ENCODE measurements at regions not wholly inside any gene's neighbourhood (a gene's known extent, or its start where the extent isn't known, plus 50 kb on each side); places are given as distances from the start of the nearest gene placed in this dataset.

GRCh38 chr7:18290223-18290622 is 205.3 kb upstream of the HDAC9 start:
- no peak overlapping the region for H3K4me3 ChIP-seq (ENCODE audit: low read length)
- no peaks in the 10 kb centered on the region for H3K9me3 ChIP-seq (ENCODE audit: insufficient read depth, low read depth, low read length)
- no peak overlapping the region for H3K27ac ChIP-seq (ENCODE audit: low read depth, low read length)
- H3K27me3 ChIP-seq (ENCODE audit: insufficient read depth, low read length) = no peaks in the 10 kb centered on the region
- WGBS = 88% methylated on average over 5 of the region's 5 CpGs
- H3K9ac ChIP-seq (ENCODE audit: low read depth, low read length) = no peak overlapping the region
- no peaks in the 10 kb centered on the region for H3K4me1 ChIP-seq (ENCODE audit: insufficient read depth, low read length)
- H3K36me3 ChIP-seq (ENCODE audit: insufficient read depth, low read length) = no peaks in the 10 kb centered on the region

GRCh38 chr7:18290865-18291264 is 204.7 kb upstream of the HDAC9 start:
- Histone ChIP-seq H3K9ac (ENCODE audit: low read depth, low read length) (no peak overlapping the region), H3K27ac (ENCODE audit: low read depth, low read length) (no peak overlapping the region), H3K9me3 (ENCODE audit: insufficient read depth, low read depth, low read length) (no peaks in the 10 kb centered on the region), H3K4me1 (ENCODE audit: insufficient read depth, low read length) (no peaks in the 10 kb centered on the region), H3K36me3 (ENCODE audit: insufficient read depth, low read length) (no peaks in the 10 kb centered on the region), H3K27me3 (ENCODE audit: insufficient read depth, low read length) (no peaks in the 10 kb centered on the region), H3K4me3 (ENCODE audit: low read length) (no peak overlapping the region)
- WGBS = 94% methylated on average over 1 of the region's 1 CpG

GRCh38 chr7:18292584-18292983 is 203.0 kb upstream of the HDAC9 start:
- H3K9me3 ChIP-seq (ENCODE audit: insufficient read depth, low read depth, low read length) = no peaks in the 10 kb centered on the region
- no peaks in the 10 kb centered on the region for H3K27me3 ChIP-seq (ENCODE audit: insufficient read depth, low read length)
- WGBS = 97% methylated on average over 2 of the region's 2 CpGs
- H3K9ac ChIP-seq (ENCODE audit: low read depth, low read length) = no peak overlapping the region
- no peaks in the 10 kb centered on the region for H3K36me3 ChIP-seq (ENCODE audit: insufficient read depth, low read length)
- H3K4me3 ChIP-seq (ENCODE audit: low read length) = no peak overlapping the region
- no peak overlapping the region for H3K27ac ChIP-seq (ENCODE audit: low read depth, low read length)
- no peaks in the 10 kb centered on the region for H3K4me1 ChIP-seq (ENCODE audit: insufficient read depth, low read length)

- WGBS = 100% methylated on average over 2 of the region's 2 CpGs
- no peak overlapping the region for H3K4me3 ChIP-seq (ENCODE audit: low read length)
- no peaks in the 10 kb centered on the region for H3K9me3 ChIP-seq (ENCODE audit: insufficient read depth, low read depth, low read length)
- H3K4me1 ChIP-seq (ENCODE audit: insufficient read depth, low read length) = no peaks in the 10 kb centered on the region
- no peak overlapping the region for H3K9ac ChIP-seq (ENCODE audit: low read depth, low read length)
- H3K27me3 ChIP-seq (ENCODE audit: insufficient read depth, low read length) = no peaks in the 10 kb centered on the region
- H3K27ac ChIP-seq (ENCODE audit: low read depth, low read length) = no peak overlapping the region
- no peaks in the 10 kb centered on the region for H3K36me3 ChIP-seq (ENCODE audit: insufficient read depth, low read length)
These were observed 201.8 kb upstream of the HDAC9 start for GRCh38 chr7:18293759-18294158.

- H3K4me3 ChIP-seq (ENCODE audit: low read length) = no peak overlapping the region
- H3K9me3 ChIP-seq (ENCODE audit: insufficient read depth, low read depth, low read length) = no peaks in the 10 kb centered on the region
- H3K27ac ChIP-seq (ENCODE audit: low read depth, low read length) = no peak overlapping the region
- no peaks in the 10 kb centered on the region for H3K4me1 ChIP-seq (ENCODE audit: insufficient read depth, low read length)
- H3K9ac ChIP-seq (ENCODE audit: low read depth, low read length) = no peak overlapping the region
- H3K27me3 ChIP-seq (ENCODE audit: insufficient read depth, low read length) = no peaks in the 10 kb centered on the region
- WGBS = 94% methylated on average over 4 of the region's 4 CpGs
- no peaks in the 10 kb centered on the region for H3K36me3 ChIP-seq (ENCODE audit: insufficient read depth, low read length)
These were observed 201.1 kb upstream of the HDAC9 start for GRCh38 chr7:18294411-18294810.

- no peaks in the 10 kb centered on the region for H3K9me3 ChIP-seq (ENCODE audit: insufficient read depth, low read depth, low read length)
- H3K27ac ChIP-seq (ENCODE audit: low read depth, low read length) = no peak overlapping the region
- H3K4me3 ChIP-seq (ENCODE audit: low read length) = no peak overlapping the region
- 93% methylated on average over 2 of the region's 3 CpGs for WGBS
- no peaks in the 10 kb centered on the region for H3K4me1 ChIP-seq (ENCODE audit: insufficient read depth, low read length)
- no peak overlapping the region for H3K9ac ChIP-seq (ENCODE audit: low read depth, low read length)
- H3K27me3 ChIP-seq (ENCODE audit: insufficient read depth, low read length) = no peaks in the 10 kb centered on the region
- no peaks in the 10 kb centered on the region for H3K36me3 ChIP-seq (ENCODE audit: insufficient read depth, low read length)
These were observed 199.6 kb upstream of the HDAC9 start for GRCh38 chr7:18295781-18296423.

GRCh38 chr7:18302097-18302496 is 193.5 kb upstream of the HDAC9 start:
- Histone ChIP-seq H3K4me1 (ENCODE audit: insufficient read depth, low read length) (no peaks in the 10 kb centered on the region), H3K4me3 (ENCODE audit: low read length) (no peak overlapping the region), H3K9me3 (ENCODE audit: insufficient read depth, low read depth, low read length) (no peaks in the 10 kb centered on the region), H3K27me3 (ENCODE audit: insufficient read depth, low read length) (no peaks in the 10 kb centered on the region), H3K36me3 (ENCODE audit: insufficient read depth, low read length) (no peaks in the 10 kb centered on the region), H3K27ac (ENCODE audit: low read depth, low read length) (no peak overlapping the region), H3K9ac (ENCODE audit: low read depth, low read length) (no peak overlapping the region)
- WGBS = 84% methylated on average over 2 of the region's 2 CpGs

GRCh38 chr7:18305866-18306265 is 189.7 kb upstream of the HDAC9 start:
- WGBS = 90% methylated on average over 3 of the region's 3 CpGs

GRCh38 chr7:18306696-18307095 is 188.9 kb upstream of the HDAC9 start:
- Histone ChIP-seq H3K9me3 (ENCODE audit: insufficient read depth, low read depth, low read length) (no peaks in the 10 kb centered on the region), H3K4me1 (ENCODE audit: insufficient read depth, low read length) (no peaks in the 10 kb centered on the region), H3K4me3 (ENCODE audit: low read length) (no peak overlapping the region), H3K9ac (ENCODE audit: low read depth, low read length) (no peak overlapping the region), H3K27me3 (ENCODE audit: insufficient read depth, low read length) (no peaks in the 10 kb centered on the region), H3K27ac (ENCODE audit: low read depth, low read length) (no peak overlapping the region), H3K36me3 (ENCODE audit: insufficient read depth, low read length) (no peaks in the 10 kb centered on the region)
- 67% methylated on average over 2 of the region's 2 CpGs for WGBS

More at GRCh38 chr7:18305866-18306265, 189.7 kb upstream of the HDAC9 start:
- Histone ChIP-seq H3K9me3 (ENCODE audit: insufficient read depth, low read depth, low read length) (no peaks in the 10 kb centered on the region), H3K4me3 (ENCODE audit: low read length) (no peak overlapping the region), H3K4me1 (ENCODE audit: insufficient read depth, low read length) (no peaks in the 10 kb centered on the region), H3K9ac (ENCODE audit: low read depth, low read length) (no peak overlapping the region), H3K27me3 (ENCODE audit: insufficient read depth, low read length) (no peaks in the 10 kb centered on the region), H3K27ac (ENCODE audit: low read depth, low read length) (no peak overlapping the region), H3K36me3 (ENCODE audit: insufficient read depth, low read length) (no peaks in the 10 kb centered on the region)

- no peak overlapping the region for H3K9ac ChIP-seq (ENCODE audit: low read depth, low read length)
- H3K27ac ChIP-seq (ENCODE audit: low read depth, low read length) = no peak overlapping the region
- no peaks in the 10 kb centered on the region for H3K27me3 ChIP-seq (ENCODE audit: insufficient read depth, low read length)
- H3K4me3 ChIP-seq (ENCODE audit: low read length) = no peak overlapping the region
- no peaks in the 10 kb centered on the region for H3K36me3 ChIP-seq (ENCODE audit: insufficient read depth, low read length)
- H3K4me1 ChIP-seq (ENCODE audit: insufficient read depth, low read length) = no peaks in the 10 kb centered on the region
- H3K9me3 ChIP-seq (ENCODE audit: insufficient read depth, low read depth, low read length) = no peaks in the 10 kb centered on the region
- WGBS = 95% methylated on average over 5 of the region's 5 CpGs
These were observed 186.6 kb upstream of the HDAC9 start for GRCh38 chr7:18308938-18309337.

GRCh38 chr7:18312482-18312881 is 183.1 kb upstream of the HDAC9 start:
- Histone ChIP-seq H3K4me3 (ENCODE audit: low read length) (no peak overlapping the region), H3K27me3 (ENCODE audit: insufficient read depth, low read length) (no peaks in the 10 kb centered on the region), H3K36me3 (ENCODE audit: insufficient read depth, low read length) (no peaks in the 10 kb centered on the region), H3K9me3 (ENCODE audit: insufficient read depth, low read depth, low read length) (no peaks in the 10 kb centered on the region), H3K9ac (ENCODE audit: low read depth, low read length) (no peak overlapping the region), H3K4me1 (ENCODE audit: insufficient read depth, low read length) (no peaks in the 10 kb centered on the region; the same call in 1 of the 2 replicates), H3K27ac (ENCODE audit: low read depth, low read length) (no peak overlapping the region)

- no peak overlapping the region for H3K9ac ChIP-seq (ENCODE audit: low read depth, low read length)
- no peaks in the 10 kb centered on the region for H3K27me3 ChIP-seq (ENCODE audit: insufficient read depth, low read length)
- no peaks in the 10 kb centered on the region for H3K9me3 ChIP-seq (ENCODE audit: insufficient read depth, low read depth, low read length)
- no peak overlapping the region for H3K27ac ChIP-seq (ENCODE audit: low read depth, low read length)
- no peaks in the 10 kb centered on the region for H3K36me3 ChIP-seq (ENCODE audit: insufficient read depth, low read length)
- peaks cover 11% of the 10 kb centered on the region for H3K4me1 ChIP-seq (ENCODE audit: insufficient read depth, low read length)
- H3K4me3 ChIP-seq (ENCODE audit: low read length) = no peak overlapping the region
These were observed 181.6 kb upstream of the HDAC9 start for GRCh38 chr7:18313965-18314364.

Measured in HUES64 (cell line).